IMR-90 (cell line): ENCODE measurements at regions not wholly inside any gene's neighbourhood (a gene's known extent, or its start where the extent isn't known, plus 50 kb on each side); places are given as distances from the start of the nearest gene placed in this dataset.

Source experiments
- ATAC-seq: fragments of 200-7000 bp; cut with Tn5 transposase; 2 replicates; pipeline ENCODE4 v1.9.1; 2020; ENCODE audit warnings: low read depth, mild to moderate bottlenecking, moderate library complexity
- BruUV-seq: library from RNA; stranded (reverse); fragments of 400-500 nt; replicated peaks from 2 replicates; lab custom pipeline; 2021; lab: Mats Ljungman, UMichigan
- CTCF ChIA-PET: fragments of 300-600 bp; formaldehyde crosslinking; extraction: SDS; loops from one replicate; lab custom pipeline; 2021; ENCODE audit warnings: antibody characterized with exemption; lab: Yijun Ruan, JAX
- POLR2A ChIA-PET: fragments of 300-600 bp; sonication (Branson Sonifier 250); formaldehyde crosslinking; loops from one replicate; lab custom pipeline; 2022; ENCODE audit warnings: antibody characterized with exemption; ENCODE audit not compliant: unreplicated experiment; lab: Charles Lee
- DNase-seq: peaks from one replicate; pipeline ENCODE4 v3.0.0; 2013
- H2AFZ ChIP-seq: replicated peaks from 2 replicates; pipeline ENCODE3; 2013; ENCODE audit warnings: low read length, mild to moderate bottlenecking; ENCODE audit not compliant: poor library complexity
- H2AK5ac ChIP-seq: 2 replicates; pipeline ENCODE4 v1.6.1; 2013; ENCODE audit warnings: low read depth, low read length, inconsistent platforms
- H2AK9ac ChIP-seq: replicated peaks from 2 replicates; pipeline ENCODE3; 2013; ENCODE audit warnings: mild to moderate bottlenecking, low read depth, low read length, moderate library complexity; ENCODE audit not compliant: poor library complexity
- H2BK120ac ChIP-seq: 2 replicates; pipeline ENCODE4 v1.6.1; 2013; ENCODE audit warnings: low read depth, low read length, inconsistent platforms
- H2BK15ac ChIP-seq: 3 replicates; pipeline ENCODE4 v1.6.1; 2013; ENCODE audit warnings: low read depth, low read length, inconsistent platforms
- H2BK20ac ChIP-seq: 2 replicates; pipeline ENCODE4 v1.6.1; 2013; ENCODE audit warnings: low read depth, mild to moderate bottlenecking, inconsistent platforms, low read length, moderate library complexity
- H2BK5ac ChIP-seq: 2 replicates; pipeline ENCODE4 v1.6.1; 2013; ENCODE audit warnings: mild to moderate bottlenecking, low read depth, low read length, inconsistent platforms; ENCODE audit not compliant: poor library complexity, severe bottlenecking
- H3K14ac ChIP-seq: replicated peaks from 2 replicates; pipeline ENCODE4 v1.6.1; 2013; ENCODE audit warnings: low read depth, low read length, inconsistent platforms
- H3K18ac ChIP-seq: 2 replicates; pipeline ENCODE4 v1.6.1; 2013; ENCODE audit warnings: low read depth, low read length, control low read depth
- H3K23ac ChIP-seq: 2 replicates; pipeline ENCODE4 v1.6.1; 2013; ENCODE audit warnings: low read depth, low read length, inconsistent platforms
- H3K27ac ChIP-seq: 2 replicates; pipeline ENCODE4 v1.5.1; 2013; ENCODE audit warnings: mild to moderate bottlenecking, control low read depth, low read length; ENCODE audit not compliant: insufficient read depth
- H3K27me3 ChIP-seq: 2 replicates; pipeline ENCODE4 v1.6.1; 2013; ENCODE audit warnings: low read length; ENCODE audit not compliant: control insufficient read depth, insufficient read depth
- H3K36me3 ChIP-seq: 2 replicates; pipeline ENCODE4 v1.6.1; 2013; ENCODE audit warnings: low read length, mixed read lengths; ENCODE audit not compliant: control insufficient read depth, insufficient read depth
- H3K4ac ChIP-seq: 2 replicates; pipeline ENCODE4 v1.6.1; 2013; ENCODE audit warnings: low read depth, low read length, inconsistent platforms
- H3K4me1 ChIP-seq: 2 replicates; pipeline ENCODE4 v1.6.1; 2013; ENCODE audit warnings: low read length, mixed read lengths; ENCODE audit not compliant: control insufficient read depth, insufficient read depth
- H3K4me2 ChIP-seq: 2 replicates; pipeline ENCODE4 v1.6.1; 2013; ENCODE audit warnings: low read depth, mild to moderate bottlenecking, control low read depth, low read length, moderate library complexity
- H3K4me3 ChIP-seq: 2 replicates; pipeline ENCODE4 v1.5.1; 2013; ENCODE audit warnings: low read depth, mild to moderate bottlenecking, control low read depth, low read length, moderate library complexity; ENCODE audit not compliant: insufficient read depth
- H3K56ac ChIP-seq: 2 replicates; pipeline ENCODE4 v1.6.1; 2013; ENCODE audit warnings: low read length, inconsistent platforms; ENCODE audit not compliant: insufficient read depth; ENCODE audit errors: extremely low read depth
- H3K79me1 ChIP-seq, 2 experiments: 2 replicates each; pipeline ENCODE4 v1.6.1; 2013; ENCODE audit warnings: low read length in 2 of 2, inconsistent platforms in 1 of 2, low read depth in 1 of 2
- H3K9ac ChIP-seq: 2 replicates; pipeline ENCODE4 v1.6.1; 2013; ENCODE audit warnings: low read depth, low read length, control low read depth
- H3K9me1 ChIP-seq: 2 replicates; pipeline ENCODE4 v1.6.1; 2013; ENCODE audit warnings: low read length, inconsistent platforms; ENCODE audit not compliant: insufficient read depth
- H3K9me3 ChIP-seq: 2 replicates; pipeline ENCODE4 v1.6.1; 2013; ENCODE audit warnings: low read length; ENCODE audit not compliant: control insufficient read depth, insufficient read depth
- H4K20me1 ChIP-seq: 2 replicates; pipeline ENCODE4 v1.6.1; 2013; ENCODE audit warnings: low read length, inconsistent platforms; ENCODE audit not compliant: insufficient read depth
- H4K5ac ChIP-seq: 2 replicates; pipeline ENCODE4 v1.6.1; 2013; ENCODE audit warnings: mild to moderate bottlenecking, low read depth, low read length, control low read depth
- H4K8ac ChIP-seq, 2 experiments: 2 replicates each; pipeline ENCODE4 v1.6.1; 2013; ENCODE audit warnings: low read depth in 2 of 2, low read length in 2 of 2, control low read depth in 1 of 2, inconsistent platforms in 1 of 2
- H4K91ac ChIP-seq: 2 replicates; pipeline ENCODE4 v1.6.1; 2013; ENCODE audit warnings: low read depth, low read length, inconsistent platforms; ENCODE audit not compliant: insufficient read depth
- CEBPB ChIP-seq: IDR thresholded peaks from 2 replicates; pipeline ENCODE4 v1.6.1; 2012; ENCODE audit warnings: low read depth, low read length, improper control_type of control experiment
- CHD1 ChIP-seq: IDR thresholded peaks from 2 replicates; pipeline ENCODE4 v1.6.1; 2012; ENCODE audit warnings: low read depth, low read length, improper control_type of control experiment
- MAZ ChIP-seq: IDR thresholded peaks from 2 replicates; pipeline ENCODE4 v1.6.1; 2012; ENCODE audit warnings: low read depth, mild to moderate bottlenecking, low read length, improper control_type of control experiment, moderate library complexity, borderline replicate concordance
- POLR2A ChIP-seq: IDR thresholded peaks from 2 replicates; pipeline ENCODE4 v1.6.1; 2012; ENCODE audit warnings: mild to moderate bottlenecking, low read depth, low read length
- RAD21 ChIP-seq: IDR thresholded peaks from 2 replicates; pipeline ENCODE4 v1.6.1; 2012; ENCODE audit warnings: low read length, improper control_type of control experiment
- RFX5 ChIP-seq: IDR thresholded peaks from 2 replicates; pipeline ENCODE4 v1.8.0; 2012; ENCODE audit warnings: low read depth, mild to moderate bottlenecking, low read length, moderate library complexity
- WGBS, 2 experiments: methylation state at CpG; one replicate each; pipeline versions ENCODE4 v1.1.5 to v1.1.7; 2013; ENCODE audit warnings: missing lambda C conversion rate in 2 of 2; ENCODE audit not compliant: insufficient read length in 1 of 2; ENCODE audit errors: extremely low coverage in 2 of 2; 5-methylcytosine and 5-hydroxymethylcytosine counted together
- dilution Hi-C: fragments of 300-500 bp; cut with HindIII; formaldehyde crosslinking; loops from one replicate; pipeline ENCODE4 v1.14.3; 2018; ENCODE audit warnings: low sequenced_read_pairs; ENCODE audit not compliant: unreplicated experiment
- in situ Hi-C: fragments of 300-500 bp; cut with MboI; formaldehyde crosslinking; loops from 3 replicates; pipeline ENCODE4 v1.14.3; 2019; ENCODE audit warnings: low sequenced_read_pairs, inconsistent platforms, mixed read lengths
- intact Hi-C: fragments of 100-400 bp; cut with micrococcal nuclease; formaldehyde crosslinking; loops from 2 replicates; pipeline ENCODE4 v1.10.0; 2022
- TF ChIP-seq, protein P1 (sequence below): fragments of 150-350 bp; IDR thresholded peaks from 2 replicates; pipeline ENCODE4 v1.6.1; 2016; ENCODE audit warnings: low read depth, mild to moderate bottlenecking, low read length, moderate library complexity, borderline replicate concordance

DNA sequence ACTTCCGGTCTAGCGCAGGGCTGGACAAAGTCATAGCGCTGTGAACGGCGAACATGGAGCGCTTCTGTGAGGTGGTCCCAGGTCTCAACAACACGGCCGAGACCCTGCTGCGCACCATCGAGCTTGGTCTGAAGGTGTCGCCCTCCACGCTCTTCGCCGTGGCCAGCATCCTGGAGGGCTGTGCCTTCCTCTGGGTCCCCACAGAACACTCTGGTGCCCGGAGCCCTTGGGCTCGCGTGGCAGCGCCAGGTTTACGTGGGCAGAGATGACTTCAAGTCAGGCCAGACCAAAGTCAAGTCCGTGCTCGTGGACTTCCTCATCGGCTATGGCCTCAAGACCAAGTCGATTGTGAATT, 128.6 kb downstream of the ANAPC4 start:
- Histone ChIP-seq H3K14ac (no peak overlapping the region), H3K56ac (no peak overlapping the region), H3K36me3 (no peaks in the 10 kb centered on the region), H3K4ac (no peak overlapping the region), H2AK9ac (no peak overlapping the region), H3K4me3 (no peak overlapping the region), H3K23ac (no peak overlapping the region), H2BK15ac (no peak overlapping the region), H3K9me3 (peaks cover 2% of the 10 kb centered on the region; the same call in 1 of the 2 replicates), H3K4me1 (no peaks in the 10 kb centered on the region), H3K18ac (no peak overlapping the region), H4K91ac (no peak overlapping the region), H4K8ac (no peak overlapping the region), H3K27ac (no peak overlapping the region), H3K9me1 (no peaks in the 10 kb centered on the region), H3K4me2 (no peak overlapping the region), H3K27me3 (no peaks in the 10 kb centered on the region), H4K20me1 (no peaks in the 10 kb centered on the region), H2BK120ac (no peak overlapping the region), H2AFZ (no peak overlapping the region), H4K5ac (no peak overlapping the region), H2AK5ac (no peak overlapping the region), H3K9ac (no peak overlapping the region), H3K79me1 (no peaks in the 10 kb centered on the region), H2BK5ac (no peak overlapping the region), H2BK20ac (no peak overlapping the region)
- intact Hi-C loops (no loop called here), in situ Hi-C loops (no loop called here), dilution Hi-C loops (no loop called here)
- CTCF ChIA-PET: no interaction called here
- no peak for ATAC-seq
- no peak for DNase-seq
- WGBS, 2 experiments: 91% methylated on average over 23 of the region's 23 CpGs; no CpG with 5 or more reads in 1 of the 2 experiments
- POLR2A ChIA-PET: no interaction called here
- BruUV-seq: no TSS peak
- TF ChIP-seq, protein P1, sequence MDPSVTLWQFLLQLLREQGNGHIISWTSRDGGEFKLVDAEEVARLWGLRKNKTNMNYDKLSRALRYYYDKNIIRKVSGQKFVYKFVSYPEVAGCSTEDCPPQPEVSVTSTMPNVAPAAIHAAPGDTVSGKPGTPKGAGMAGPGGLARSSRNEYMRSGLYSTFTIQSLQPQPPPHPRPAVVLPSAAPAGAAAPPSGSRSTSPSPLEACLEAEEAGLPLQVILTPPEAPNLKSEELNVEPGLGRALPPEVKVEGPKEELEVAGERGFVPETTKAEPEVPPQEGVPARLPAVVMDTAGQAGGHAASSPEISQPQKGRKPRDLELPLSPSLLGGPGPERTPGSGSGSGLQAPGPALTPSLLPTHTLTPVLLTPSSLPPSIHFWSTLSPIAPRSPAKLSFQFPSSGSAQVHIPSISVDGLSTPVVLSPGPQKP: no peak
- no peak for TF ChIP-seq RFX5
- TF ChIP-seq CHD1: no peak
- TF ChIP-seq CEBPB: no peak
- TF ChIP-seq RAD21: no peak
- no peak for TF ChIP-seq POLR2A
- TF ChIP-seq MAZ: no peak
